Gastroesophageal sphincter (tissue), 3 donors: ENCODE measurements at regions not wholly inside any gene's neighbourhood (a gene's known extent, or its start where the extent isn't known, plus 50 kb on each side); places are given as distances from the start of the nearest gene placed in this dataset.

Experiments used
- CTCF ChIP-seq, 4 experiments: fragments of 200-600 bp in 2 of 4; fragments of 450-650 bp in 2 of 4; sonication (generic) in 1 of 4; IDR thresholded peaks; one replicate each; pipeline ENCODE4 v1.5.1; 2017 to 2019; ENCODE audit warnings: antibody characterized with exemption in 4 of 4, mild to moderate bottlenecking in 2 of 4, moderate library complexity in 2 of 4
- EP300 ChIP-seq: sonication (generic); formaldehyde crosslinking; IDR thresholded peaks from one replicate; pipeline ENCODE4 v1.6.1; 2017; ENCODE audit warnings: antibody characterized with exemption, mild to moderate bottlenecking

GRCh38 chr3:29227307-29227706 is 53.6 kb upstream of the RBMS3 start:
- no peak for TF ChIP-seq CTCF (IDR thresholded peaks at IDR 0.05)
- TF ChIP-seq EP300: no peak
